22Rv1 (cell line): ENCODE measurements at regions not wholly inside any gene's neighbourhood (a gene's known extent, or its start where the extent isn't known, plus 50 kb on each side); places are given as distances from the start of the nearest gene placed in this dataset.

Source experiments
- CTCF ChIP-seq: fragments of 450-650 bp; IDR thresholded peaks from 2 replicates; pipeline ENCODE4 v1.5.1; 2017; ENCODE audit warnings: mild to moderate bottlenecking
- ZFX ChIP-seq: fragments of 450-650 bp; IDR thresholded peaks from 2 replicates; pipeline ENCODE4 v1.6.1; 2017; ENCODE audit warnings: antibody characterized with exemption, borderline replicate concordance

GRCh38 chr3:177478170-177478867 is 281.0 kb upstream of the TBL1XR1 start:
- no peak for TF ChIP-seq CTCF
- no peak for TF ChIP-seq ZFX
